RPMI7951 (cell line): ENCODE measurements at regions not wholly inside any gene's neighbourhood (a gene's known extent, or its start where the extent isn't known, plus 50 kb on each side); places are given as distances from the start of the nearest gene placed in this dataset.
A peak's percentile ranks its signal among the peaks of the same experiment; 100 is the strongest.

ENCODE experiments used
- DNase-seq: peaks from one replicate; pipeline ENCODE4 v3.0.0-alpha.2; 2012; ENCODE audit warnings: low read depth

DNA sequence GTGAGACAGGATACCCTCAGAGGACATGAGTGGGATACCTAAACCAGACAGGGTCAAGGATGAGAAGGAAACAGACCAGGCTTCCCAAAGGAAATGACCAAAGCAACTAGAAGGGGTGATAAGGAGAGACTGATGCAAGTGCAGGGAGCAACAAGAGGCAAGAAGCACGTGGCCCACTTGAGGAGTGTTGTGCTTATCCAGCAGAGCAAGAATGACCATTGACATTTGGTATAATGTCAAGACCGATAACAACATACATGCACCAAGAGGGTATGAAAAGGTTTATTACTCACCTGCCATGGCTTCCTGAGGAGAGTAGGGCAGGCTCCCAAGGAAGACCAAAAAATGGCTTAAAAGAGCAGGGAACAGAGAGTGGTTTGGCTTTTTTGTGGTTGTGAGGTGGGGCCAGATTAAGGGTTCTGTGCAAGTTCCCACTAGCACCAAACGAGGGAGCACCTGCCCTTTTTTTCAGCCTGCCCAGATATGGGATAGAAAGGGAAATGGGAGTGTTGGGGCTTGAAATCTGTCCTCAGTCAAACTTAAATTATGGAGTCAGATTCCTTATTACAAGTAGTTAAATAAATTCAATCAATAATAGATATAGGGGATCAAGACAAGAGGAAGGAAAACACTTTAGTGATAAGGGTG, 513.6 kb downstream of the RASEF start:
- DNase-seq = no peak

DNA sequence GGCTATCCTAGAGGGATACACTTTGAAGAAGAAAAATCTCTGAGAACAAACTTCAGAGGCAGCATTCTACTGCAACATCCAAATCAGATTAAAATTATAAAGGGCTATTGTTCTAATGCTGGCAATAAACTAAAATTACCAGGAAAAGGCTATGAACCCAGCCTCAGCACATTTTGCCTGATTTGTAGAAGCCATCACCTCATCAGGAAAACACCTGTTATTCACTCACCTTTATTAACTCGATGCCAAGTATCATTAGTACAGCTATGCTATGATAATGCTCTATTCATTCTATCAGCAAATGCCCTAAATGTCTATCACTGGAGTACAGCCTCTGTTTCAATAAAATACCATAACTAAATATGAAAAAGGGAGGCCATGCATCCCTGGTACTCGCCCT, 510.2 kb downstream of the RASEF start:
- DNase-seq = no peak

DNA sequence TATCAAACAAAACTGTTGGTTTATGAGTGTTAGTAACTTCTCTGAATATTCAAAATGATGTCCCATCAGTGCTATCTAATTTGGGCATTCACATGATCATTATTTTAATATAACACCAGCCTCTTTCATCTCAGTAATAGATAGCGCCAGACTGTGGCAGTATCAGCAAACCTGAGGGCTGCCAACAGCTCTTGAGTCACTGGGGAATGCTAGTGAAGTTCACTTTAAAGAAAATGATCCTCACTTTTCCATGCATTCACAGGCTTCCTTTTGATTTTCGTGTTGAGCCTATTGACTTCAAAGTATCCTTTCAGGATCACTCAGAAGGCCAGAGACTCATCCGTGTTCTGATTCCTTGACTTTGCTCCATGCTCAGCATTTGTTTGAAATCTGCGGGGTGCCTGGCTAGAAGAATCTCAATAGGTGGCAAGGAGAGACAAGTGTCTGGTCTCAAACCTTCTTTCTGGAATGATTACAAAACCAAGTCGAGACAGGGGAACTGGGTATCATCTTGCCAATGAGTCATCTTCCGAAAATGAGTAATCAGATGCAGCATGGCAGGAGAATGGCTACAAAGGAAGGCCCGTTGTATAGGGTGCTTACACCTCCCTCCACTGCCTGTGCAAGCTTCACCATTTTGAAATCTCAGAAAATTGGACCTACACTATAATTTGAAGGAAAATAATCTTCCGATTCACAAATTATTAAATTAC, 509.1 kb downstream of the RASEF start:
- peak; percentile 51 for DNase-seq

DNA sequence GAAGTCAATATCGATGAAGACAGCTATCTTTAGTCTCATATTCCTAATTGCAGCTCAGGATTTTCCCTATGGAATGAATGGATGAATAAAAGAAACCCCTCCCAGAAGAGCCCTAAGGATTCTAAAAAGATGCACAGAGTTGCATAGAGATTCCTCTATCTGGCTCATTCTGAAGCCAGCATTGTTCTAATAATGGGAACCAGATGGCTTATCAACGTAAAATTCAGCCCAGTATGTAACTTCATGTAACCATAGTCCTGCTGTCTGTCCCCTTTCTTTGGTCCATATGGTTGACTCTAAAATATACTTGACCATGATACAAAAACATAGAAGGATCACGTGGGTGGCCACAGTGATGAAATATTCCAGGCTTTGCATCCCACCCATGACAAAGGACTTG, 508.6 kb downstream of the RASEF start:
- no peak for DNase-seq

DNA sequence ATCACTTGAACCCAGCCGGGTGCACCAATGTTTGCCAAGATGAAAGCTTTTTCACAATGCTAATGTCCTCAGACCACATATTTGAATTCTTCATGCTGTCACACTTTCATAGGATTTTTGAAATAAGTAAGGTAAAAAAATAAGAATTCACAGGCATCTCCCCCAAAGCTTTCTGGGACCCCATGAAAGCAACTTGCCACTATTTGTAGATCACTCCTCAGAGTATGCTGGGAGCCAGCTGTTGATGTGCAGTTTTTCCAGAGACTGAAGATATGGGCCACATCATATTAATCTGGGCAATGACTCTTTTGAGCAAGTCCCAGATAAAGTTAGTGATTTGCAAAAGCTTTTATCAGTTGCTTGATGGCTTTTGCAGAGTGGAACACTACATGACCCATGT, 507.9 kb downstream of the RASEF start:
- DNase-seq = no peak

DNA sequence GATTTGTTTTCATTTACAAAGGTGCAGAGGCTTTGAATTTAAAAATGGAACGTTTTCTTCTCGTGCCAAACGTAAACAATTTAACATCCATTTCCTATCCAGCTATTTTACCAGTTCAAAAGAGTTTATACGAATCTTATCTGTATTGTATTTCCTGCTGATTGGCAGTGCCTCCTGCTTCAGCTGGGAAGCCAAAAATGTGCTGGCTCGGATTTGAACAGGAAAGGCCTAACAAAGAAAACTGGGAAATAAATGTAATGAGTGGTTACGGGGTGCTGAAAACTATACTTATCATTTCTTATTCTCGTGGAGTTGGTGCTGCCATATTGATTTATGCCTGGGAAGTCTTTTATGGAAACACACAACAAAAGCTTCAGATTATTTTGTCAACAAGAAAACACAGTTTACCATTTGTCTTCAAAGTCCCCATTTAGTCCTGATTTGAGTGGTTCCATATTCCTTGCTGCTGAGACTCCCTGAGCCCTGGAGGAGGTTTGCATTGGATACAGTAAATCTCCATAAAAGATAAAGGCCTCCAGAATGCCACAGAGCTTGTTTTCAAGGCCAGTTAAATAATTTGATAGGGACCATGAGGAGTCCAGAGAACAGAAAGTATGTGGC, 507.4 kb downstream of the RASEF start:
- DNase-seq = no peak

DNA sequence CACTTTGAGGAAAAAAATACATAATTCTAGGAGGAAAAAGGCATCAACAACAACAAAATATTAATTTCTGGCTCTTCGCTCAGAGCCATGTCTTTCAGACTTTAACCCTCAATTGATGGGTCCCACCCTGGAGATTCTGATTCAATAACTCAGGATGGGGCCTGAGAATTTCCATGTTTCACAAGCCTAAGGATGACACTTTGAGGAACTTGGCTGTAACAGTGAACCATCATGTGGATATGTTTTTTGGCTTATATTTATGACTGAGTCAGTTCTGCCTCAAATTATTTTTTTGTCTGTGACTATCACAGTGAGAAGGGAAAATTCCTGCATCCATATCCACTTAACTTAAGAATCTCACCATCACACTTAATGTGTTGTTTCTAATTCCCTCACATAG, 504.6 kb downstream of the RASEF start:
- no peak for DNase-seq

DNA sequence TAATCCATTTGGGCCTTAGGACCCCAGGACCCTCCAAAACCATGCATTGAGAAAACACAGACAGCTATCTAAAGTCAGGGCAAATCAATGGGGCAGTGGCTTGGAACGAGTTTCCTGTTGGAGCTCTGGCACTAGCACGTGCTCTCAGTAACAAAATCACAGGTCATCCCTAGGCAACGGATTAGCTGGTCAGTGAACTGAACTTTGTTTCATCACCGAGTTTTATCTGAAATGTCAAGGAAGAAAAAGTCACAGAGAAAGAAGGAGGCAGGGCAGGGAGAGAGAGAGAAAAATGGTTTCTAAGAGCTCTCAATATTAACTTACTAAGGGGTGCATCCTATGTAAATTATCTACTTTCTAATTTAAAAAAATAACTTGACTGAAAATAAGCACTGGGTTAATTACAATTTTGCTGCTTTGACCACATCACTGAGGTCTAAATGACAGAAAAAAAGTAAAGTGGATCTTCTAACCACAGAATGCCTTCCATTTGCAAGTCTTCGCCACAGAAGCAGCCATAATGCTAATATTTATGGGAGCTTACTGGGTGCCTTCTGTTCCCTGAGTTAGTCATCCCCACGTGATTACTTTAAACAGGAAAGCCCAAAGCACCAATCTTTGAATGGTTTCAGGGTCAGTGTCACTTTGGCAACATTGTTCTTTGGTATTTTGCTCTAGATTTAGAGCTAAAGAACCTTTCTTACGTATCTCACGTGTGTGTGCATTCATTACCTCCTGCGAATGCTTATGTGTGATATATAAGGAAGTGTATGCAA, 503.9 kb downstream of the RASEF start:
- peak; percentile 37 for DNase-seq

DNA sequence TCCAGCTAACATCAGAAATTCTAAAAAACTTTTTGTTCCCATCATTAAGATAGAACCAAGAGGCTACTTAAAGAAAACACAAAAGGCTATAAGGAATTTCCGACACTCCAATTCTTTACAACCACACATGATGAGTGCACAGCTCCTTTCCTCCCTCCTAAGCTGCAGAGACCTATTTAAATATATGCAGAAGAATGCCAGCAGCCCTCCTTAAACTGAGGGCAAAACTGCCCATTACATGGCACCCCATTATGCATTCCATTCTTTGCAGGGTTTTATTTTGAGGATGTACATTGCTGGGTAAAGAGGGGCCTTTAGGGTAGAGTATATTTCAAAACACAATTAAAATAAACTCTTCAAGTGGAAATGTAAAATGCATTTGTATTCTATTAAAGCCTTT, 502.9 kb downstream of the RASEF start:
- DNase-seq = no peak

DNA sequence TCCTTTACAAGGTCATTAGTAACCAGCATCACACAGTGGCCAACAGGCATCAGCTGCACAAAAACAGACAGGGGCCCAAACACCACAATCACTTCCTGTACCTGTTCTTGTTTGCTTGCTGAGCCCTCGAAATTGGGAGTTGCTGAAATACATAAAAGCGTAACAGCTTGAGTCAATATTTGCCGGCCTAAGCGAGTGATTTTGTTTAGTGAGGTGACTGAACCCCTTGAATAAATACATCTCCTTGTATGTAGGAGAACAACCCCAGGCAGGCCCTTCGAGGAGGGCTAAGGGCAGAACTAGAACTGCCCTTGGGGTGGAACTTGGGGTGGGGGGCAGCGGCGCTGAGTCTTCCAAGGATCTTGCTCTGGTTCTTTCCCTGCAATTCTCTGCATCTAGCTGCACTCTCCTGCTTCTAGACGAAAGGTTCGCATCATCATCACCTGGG, 502.5 kb downstream of the RASEF start:
- DNase-seq = no peak

DNA sequence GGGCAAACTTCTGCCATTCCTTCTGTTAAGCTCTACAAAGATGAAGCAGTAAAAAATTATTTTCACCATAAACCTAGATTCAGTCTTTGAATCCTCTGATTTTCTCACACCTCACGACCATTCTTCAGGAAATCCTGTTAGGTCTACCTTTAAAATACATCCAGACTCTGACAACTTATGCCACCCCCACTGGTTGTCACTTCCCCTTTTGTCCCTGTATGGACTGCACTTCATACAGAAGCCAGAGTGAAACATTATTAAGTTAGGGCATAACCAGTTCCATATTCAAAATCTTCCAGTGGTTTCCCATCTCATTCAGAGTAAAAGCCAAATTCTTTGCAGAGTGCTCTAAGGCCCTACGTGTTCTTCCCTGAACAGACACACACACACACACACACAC, 499.8 kb downstream of the RASEF start:
- DNase-seq = no peak

DNA sequence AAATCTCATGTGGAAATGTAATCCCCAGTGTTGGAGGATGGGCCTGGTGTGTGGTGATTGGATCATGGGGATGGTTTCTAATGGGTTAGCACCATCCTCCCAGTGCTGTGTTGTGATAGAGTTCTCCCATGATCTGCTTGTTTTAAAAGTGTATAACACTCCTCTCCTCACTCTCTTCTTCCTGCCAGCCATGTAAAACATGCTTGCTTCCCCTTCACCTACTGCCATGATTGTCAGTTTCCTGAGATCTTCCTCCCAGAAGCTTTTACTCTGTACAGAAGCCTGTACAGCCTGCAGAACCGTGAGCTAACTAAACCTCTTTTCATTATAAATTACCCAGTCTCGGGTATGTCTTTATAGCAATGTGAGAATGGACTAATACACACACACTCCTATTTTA, 499.1 kb downstream of the RASEF start:
- no peak for DNase-seq

DNA sequence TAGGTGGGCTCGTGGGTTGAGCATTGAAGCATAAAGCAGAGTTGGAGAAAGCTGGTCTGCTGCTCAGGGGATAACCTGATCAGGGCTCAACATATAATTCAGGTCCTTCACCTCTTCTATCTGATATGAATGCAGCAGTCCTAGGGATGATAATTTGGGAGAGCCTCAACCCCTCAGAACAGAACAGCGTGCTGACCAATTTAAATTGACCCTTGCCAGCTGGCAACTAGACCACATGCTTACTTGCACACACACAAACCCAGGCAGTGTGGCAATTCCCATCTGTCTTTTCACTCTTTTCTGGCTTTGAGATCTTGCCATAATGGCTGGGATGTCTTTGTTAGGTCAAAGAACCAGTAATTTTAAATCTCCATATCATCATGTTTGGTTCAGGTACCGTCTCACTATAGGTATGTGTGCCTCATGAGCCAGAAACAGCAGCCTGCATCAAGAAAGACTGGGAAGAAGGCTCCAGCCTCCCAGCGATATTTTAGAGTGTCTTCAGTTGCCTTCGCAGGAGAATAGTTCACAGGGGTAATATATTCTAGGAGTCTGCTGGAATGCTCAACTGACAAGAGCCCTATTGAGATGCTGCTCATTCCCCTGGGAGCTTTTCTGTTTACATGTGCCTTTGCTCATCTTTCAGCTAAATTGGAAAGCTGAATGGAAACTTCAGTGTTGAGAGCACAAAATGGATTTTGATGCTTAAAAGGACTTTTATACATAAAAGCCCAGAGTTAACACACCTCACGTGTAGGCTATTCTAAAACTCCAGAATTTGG, 497.6 kb downstream of the RASEF start:
- no peak for DNase-seq

DNA sequence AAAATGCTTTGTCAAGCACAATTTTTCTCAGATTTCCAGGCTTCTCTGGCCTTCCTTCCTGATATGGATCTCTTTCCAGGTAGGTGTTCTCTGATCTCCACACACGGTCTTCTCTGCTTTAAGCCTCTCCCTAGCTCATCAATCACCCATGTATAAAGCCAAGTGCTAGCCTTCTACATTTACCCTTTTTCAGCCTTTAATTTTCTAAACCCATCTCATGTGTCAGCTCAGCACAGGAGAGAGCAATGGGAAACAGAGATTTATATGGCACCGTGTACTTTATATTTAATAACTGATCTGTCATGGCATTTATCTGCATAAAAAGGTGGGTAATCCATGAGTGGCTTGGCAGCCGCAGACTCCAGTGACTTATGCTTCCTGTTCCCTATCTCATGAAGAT, 495.0 kb downstream of the RASEF start:
- DNase-seq = no peak

DNA sequence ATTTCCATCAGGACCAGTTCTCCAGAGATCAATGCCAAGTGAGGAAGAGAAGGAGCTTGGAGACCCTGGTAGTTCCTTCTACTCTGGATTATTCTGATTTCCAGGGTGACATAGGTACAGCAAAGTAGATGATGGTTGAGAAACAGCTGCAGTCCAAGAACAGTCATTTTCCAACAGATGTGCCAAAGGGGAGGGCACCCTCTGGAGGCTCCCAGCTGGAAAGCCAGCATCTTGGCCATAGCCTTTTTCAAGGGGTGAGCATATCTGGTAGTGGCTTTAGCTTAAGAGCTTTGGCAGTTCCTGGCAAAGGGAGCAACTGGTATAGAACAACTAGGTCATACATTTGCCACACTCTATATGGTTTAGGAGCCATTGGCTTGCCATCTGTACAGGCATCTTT, 492.7 kb downstream of the RASEF start:
- DNase-seq = no peak

DNA sequence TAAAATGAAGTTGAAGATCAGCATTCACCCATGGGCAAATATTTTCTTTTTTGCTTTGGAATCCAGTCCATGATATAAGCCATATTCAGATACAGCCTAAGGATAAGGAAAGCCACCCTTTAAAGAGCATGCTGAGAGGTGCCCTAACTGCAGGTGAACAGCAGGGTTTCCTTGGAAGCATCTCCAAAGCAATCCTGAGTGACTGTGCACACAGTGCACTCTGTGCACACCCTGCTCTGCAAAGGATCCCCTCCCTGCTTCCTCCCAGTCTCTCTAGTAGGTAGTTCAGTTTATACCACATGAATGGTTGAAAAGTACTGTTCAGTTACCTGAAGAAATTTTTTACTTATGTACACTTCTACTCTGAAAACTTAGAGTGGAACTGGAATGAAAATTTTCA, 491.4 kb downstream of the RASEF start:
- no peak for DNase-seq

DNA sequence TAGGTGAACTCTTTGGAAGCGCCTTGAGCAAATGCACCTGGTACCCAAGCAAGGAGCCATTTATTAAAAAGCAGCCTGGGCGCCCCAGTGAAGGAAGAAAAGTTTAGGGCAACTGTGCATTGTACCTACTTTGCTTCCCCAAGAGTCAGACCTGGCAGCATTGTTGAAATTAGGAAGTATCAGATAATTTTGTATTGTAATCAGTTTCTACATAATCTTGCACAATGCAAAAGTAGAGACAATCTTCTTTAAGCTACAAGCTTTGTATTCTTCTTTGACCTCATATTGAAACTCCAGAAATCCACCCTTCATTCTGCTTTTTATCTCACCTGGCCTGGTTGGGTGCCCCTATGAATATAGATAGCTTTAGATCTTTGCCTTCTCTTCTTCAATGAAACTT, 490.8 kb downstream of the RASEF start:
- DNase-seq = no peak

DNA sequence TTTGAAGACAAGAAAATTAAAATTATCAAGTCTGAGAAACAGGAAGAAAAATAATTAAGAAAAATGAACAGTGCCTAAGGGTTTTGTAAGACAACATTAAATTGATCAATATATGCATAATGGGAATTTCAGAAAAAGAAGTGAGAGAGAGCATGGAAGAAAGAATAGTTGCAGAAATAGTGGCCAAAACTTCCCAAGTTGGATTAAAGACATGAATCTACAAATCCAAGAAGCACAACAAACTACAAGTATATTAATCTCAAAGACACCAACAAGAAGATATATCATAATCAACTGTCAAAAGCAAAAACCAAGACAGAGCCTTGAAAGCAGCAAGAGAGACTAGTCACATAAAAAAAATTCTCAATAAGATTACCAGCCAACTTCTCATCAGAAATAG, 488.0 kb downstream of the RASEF start:
- DNase-seq = no peak

DNA sequence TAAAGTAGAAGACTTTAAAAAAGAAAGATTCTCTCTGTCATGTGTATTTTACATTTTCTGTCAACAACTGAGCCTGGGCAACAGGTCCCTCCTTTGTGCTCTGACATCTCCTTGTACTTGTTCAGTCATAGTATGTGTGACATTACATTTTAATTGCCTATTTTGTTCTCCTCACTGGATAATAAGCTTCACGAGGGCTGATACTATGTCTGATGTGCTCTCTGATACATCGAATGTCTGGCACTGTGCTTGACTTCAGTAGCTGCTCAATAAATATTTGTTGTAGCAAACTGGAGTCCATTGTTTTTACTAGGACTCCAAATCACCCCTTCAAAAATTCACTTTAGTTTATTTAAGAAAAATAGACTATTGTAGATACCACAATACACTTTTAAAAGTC, 482.0 kb downstream of the RASEF start:
- DNase-seq = no peak

DNA sequence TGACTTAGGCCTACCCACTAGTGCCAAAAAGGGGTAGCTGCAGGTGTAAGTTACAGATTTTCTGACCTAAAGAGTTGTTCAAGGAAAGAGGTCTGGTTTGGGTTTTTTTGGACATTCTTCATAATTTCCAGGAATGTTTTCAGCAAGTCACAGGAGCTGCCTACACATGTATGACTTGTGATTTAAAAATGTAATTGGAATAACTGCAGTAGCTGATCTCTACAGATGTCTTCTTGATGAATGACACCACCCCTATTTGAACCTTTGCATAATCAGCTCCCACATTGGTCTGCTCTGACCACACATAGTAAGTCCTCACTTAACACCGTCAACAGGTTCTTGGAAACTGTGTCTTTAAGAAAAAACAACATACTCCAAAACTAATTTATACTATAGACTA, 481.4 kb downstream of the RASEF start:
- no peak for DNase-seq

DNA sequence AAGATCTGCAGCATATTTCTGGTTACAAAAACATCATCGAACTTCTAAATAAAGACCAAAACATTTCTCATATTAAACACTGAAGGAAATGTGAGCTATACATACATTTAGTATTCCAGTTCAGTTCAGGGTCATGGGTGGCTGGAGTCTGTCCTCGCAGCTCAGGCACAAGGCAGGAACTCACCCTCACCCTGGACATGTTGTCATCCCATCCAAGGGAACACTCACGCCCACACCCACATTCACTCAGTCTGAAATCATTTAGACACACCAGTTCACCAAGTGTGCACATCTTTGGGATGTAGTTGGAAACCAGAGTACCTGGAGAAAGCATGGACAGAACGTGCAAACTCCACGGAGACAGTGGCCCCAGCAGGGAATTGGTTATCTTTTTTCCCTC, 481.0 kb downstream of the RASEF start:
- DNase-seq = no peak

DNA sequence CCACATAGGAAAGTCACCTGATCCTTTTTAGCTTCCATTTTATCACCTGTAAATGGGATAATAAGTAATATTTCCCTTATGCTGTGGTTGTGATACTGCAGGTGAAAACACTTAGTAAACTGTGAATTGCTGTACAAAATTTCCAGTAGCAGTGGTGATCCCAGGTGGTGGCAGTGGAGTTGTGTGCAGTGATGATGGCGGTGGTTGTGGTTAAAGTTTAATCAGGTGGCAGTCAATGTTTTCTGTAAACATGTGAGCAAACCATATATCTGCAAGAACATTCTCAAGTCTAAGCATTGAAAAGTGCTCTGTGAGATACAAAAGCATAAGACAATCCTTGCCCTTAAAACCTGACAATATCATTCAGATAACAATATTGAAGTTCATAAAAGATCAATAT, 480.2 kb downstream of the RASEF start:
- DNase-seq = no peak
